Activated CD8-positive, alpha-beta T cell treated with anti-CD3 and anti-CD28 coated beads, Interleukin-2, amount 10 ng/mL, durations not matched to agents 7 days and 5 days (primary cell): ENCODE measurements at regions not wholly inside any gene's neighbourhood (a gene's known extent, or its start where the extent isn't known, plus 50 kb on each side); places are given as distances from the start of the nearest gene placed in this dataset.
"Not testable (repeated sequence)": the region's sequence is repeated elsewhere in the genome, so short reads cannot be mapped to it uniquely, and the experiment has no call there.

Experiments
- ATAC-seq: fragments of 150-1000 bp; cut with Tn5 transposase; one replicate; pipeline ENCODE4 v1.10.0; 2021; ENCODE audit warnings: moderate library complexity
- CTCF ChIA-PET: fragments of 350-600 bp; sonication (Branson Sonifier 250); formaldehyde crosslinking; loops from one replicate; lab custom pipeline; 2021; ENCODE audit warnings: antibody characterized with exemption; lab: Charles Lee
- POLR2A ChIA-PET: fragments of 350-600 bp; sonication (Branson Sonifier 250); formaldehyde crosslinking; loops from one replicate; lab custom pipeline; 2021; ENCODE audit warnings: antibody characterized with exemption; lab: Charles Lee
- DNase-seq: peaks from one replicate; pipeline ENCODE4 v3.0.0-alpha.2; 2020
- H3K27ac Mint-ChIP-seq: one replicate; pipeline ENCODE4 v1.8.0; 2021; ENCODE audit warnings: mild to moderate bottlenecking, mixed read lengths
- H3K27me3 Mint-ChIP-seq: one replicate; pipeline ENCODE4 v1.8.0; 2021; ENCODE audit warnings: low read depth, mixed read lengths
- H3K36me3 Mint-ChIP-seq: one replicate; pipeline ENCODE4 v1.8.0; 2021; ENCODE audit warnings: low read depth, mixed read lengths
- H3K4me1 Mint-ChIP-seq: one replicate; pipeline ENCODE4 v1.8.0; 2021; ENCODE audit warnings: low read depth, mixed read lengths
- H3K4me3 Mint-ChIP-seq: one replicate; pipeline ENCODE4 v1.8.0; 2021; ENCODE audit warnings: mild to moderate bottlenecking, mixed read lengths
- H3K9me3 Mint-ChIP-seq: one replicate; pipeline ENCODE4 v1.8.0; 2022; ENCODE audit warnings: mixed read lengths; ENCODE audit not compliant: insufficient read depth

GRCh38 chr2:64934530-64934929 is 54.7 kb upstream of the SLC1A4 start:
- ATAC-seq = no peak
- Mint-ChIP-seq H3K27me3 (peaks cover 20% of the 10 kb centered on the region), H3K4me3 (no peak overlapping the region), H3K36me3 (no peaks in the 10 kb centered on the region), H3K4me1 (peaks cover 11% of the 10 kb centered on the region), H3K27ac (no peak overlapping the region), H3K9me3 (peaks cover 9% of the 10 kb centered on the region)
- CTCF ChIA-PET = interaction anchor here (1.2 to 2.0 kb wide), 2 partner anchors 12 to 17 kb away, joined by 4 to 8 read pairs; no protein-coding TSS in a partner anchor
- POLR2A ChIA-PET = interaction anchor here (1.2 kb wide), 1 partner anchor 11 kb away, joined by 5 read pairs; no protein-coding TSS in a partner anchor
- DNase-seq = no peak

- Mint-ChIP-seq H3K36me3 (no peaks in the 10 kb centered on the region), H3K27me3 (peaks cover 15% of the 10 kb centered on the region), H3K4me1 (peaks cover 24% of the 10 kb centered on the region), H3K27ac (no peak overlapping the region), H3K9me3 (peaks cover 9% of the 10 kb centered on the region), H3K4me3 (no peak overlapping the region)
- DNase-seq = no peak
- CTCF ChIA-PET = interaction anchor here (0.7 to 3.2 kb wide), 4 partner anchors 10 to 34 kb away, joined by 3 to 18 read pairs (median 5); no protein-coding TSS in a partner anchor
- POLR2A ChIA-PET = interaction anchor here (2.9 kb wide), 1 partner anchor 10 kb away, joined by 23 read pairs; no protein-coding TSS in a partner anchor
- ATAC-seq = no peak
Measured at GRCh38 chr2:64936809-64937208, 52.4 kb upstream of the SLC1A4 start.

GRCh38 chr2:64937314-64937686 is 51.9 kb upstream of the SLC1A4 start:
- Mint-ChIP-seq H3K27me3 (peaks cover 11% of the 10 kb centered on the region), H3K4me1 (peaks cover 29% of the 10 kb centered on the region)
- ChIA-PET CTCF (interaction anchor here (0.8 to 3.2 kb wide), 3 partner anchors 10 to 19 kb away, joined by 3 to 18 read pairs (median 7); no protein-coding TSS in a partner anchor), POLR2A (interaction anchor here (2.9 kb wide), 1 partner anchor 9 kb away, joined by 23 read pairs; no protein-coding TSS in a partner anchor)
- DNase-seq, H3K9me3 Mint-ChIP-seq, ATAC-seq, H3K27ac Mint-ChIP-seq, H3K36me3 Mint-ChIP-seq, H3K4me3 Mint-ChIP-seq: not testable (repeated sequence)

GRCh38 chr2:64937687-64938491 is 51.3 kb upstream of the SLC1A4 start:
- DNase-seq = no peak
- peaks cover 11% of the 10 kb centered on the region for H3K27me3 Mint-ChIP-seq
- peaks cover 31% of the 10 kb centered on the region for H3K4me1 Mint-ChIP-seq
- no peaks in the 10 kb centered on the region for H3K36me3 Mint-ChIP-seq
- ChIA-PET CTCF (interaction anchor here (0.8 to 3.2 kb wide), 4 partner anchors 9 to 59 kb away, joined by 3 to 18 read pairs (median 5); no protein-coding TSS in a partner anchor), POLR2A (interaction anchor here (0.9 to 2.9 kb wide), 2 partner anchors 8 to 16 kb away, joined by 3 to 23 read pairs; no protein-coding TSS in a partner anchor)
- no peak overlapping the region for H3K27ac Mint-ChIP-seq
- H3K9me3 Mint-ChIP-seq = peaks cover 9% of the 10 kb centered on the region
- no peak overlapping the region for H3K4me3 Mint-ChIP-seq
- ATAC-seq = no peak

- peaks cover 9% of the 10 kb centered on the region for H3K9me3 Mint-ChIP-seq
- H3K36me3 Mint-ChIP-seq = no peaks in the 10 kb centered on the region
- no peak overlapping the region for H3K27ac Mint-ChIP-seq
- no peak for DNase-seq
- H3K27me3 Mint-ChIP-seq = peaks cover 10% of the 10 kb centered on the region
- ChIA-PET CTCF (interaction anchor here (2.0 to 3.2 kb wide), 2 partner anchors 8 to 20 kb away, joined by 7 to 18 read pairs; no protein-coding TSS in a partner anchor), POLR2A (interaction anchor here (0.9 kb wide), 1 partner anchor 15 kb away, joined by 3 read pairs; no protein-coding TSS in a partner anchor)
- no peak overlapping the region for H3K4me3 Mint-ChIP-seq
- H3K4me1 Mint-ChIP-seq = peaks cover 31% of the 10 kb centered on the region
- ATAC-seq = no peak
Measured at GRCh38 chr2:64938607-64939285, 50.5 kb upstream of the SLC1A4 start.

- POLR2A ChIA-PET = interaction anchor here (1.2 kb wide), 1 partner anchor 14 kb away, joined by 3 read pairs; no protein-coding TSS in a partner anchor
- no peak for DNase-seq
- H3K4me3 Mint-ChIP-seq = no peak overlapping the region
- peaks cover 9% of the 10 kb centered on the region for H3K9me3 Mint-ChIP-seq
- peaks cover 35% of the 10 kb centered on the region for H3K4me1 Mint-ChIP-seq
- ATAC-seq = peak; percentile 45
- peaks cover 5% of the 10 kb centered on the region for H3K27me3 Mint-ChIP-seq
- H3K36me3 Mint-ChIP-seq = peaks cover 2% of the 10 kb centered on the region
- no peak overlapping the region for H3K27ac Mint-ChIP-seq
- CTCF ChIA-PET = interaction anchor here (3.2 kb wide), 1 partner anchor 21 kb away, joined by 18 read pairs; no protein-coding TSS in a partner anchor
Measured at GRCh38 chr2:64939332-64939917, 49.8 kb upstream of the SLC1A4 start.
